ENCODE measurements at regions not wholly inside any gene's neighbourhood (a gene's known extent, or its start where the extent isn't known, plus 50 kb on each side); places are given as distances from the start of the nearest gene placed in this dataset.

GRCh38 chr2:133766164-133766832, 198.0 kb upstream of the NCKAP5 start:
- no peak for DNase-seq (ENCODE audit: low read depth)
- TF ChIP-seq CTCF (IDR thresholded peaks at IDR 0.05; ENCODE audit: control insufficient read depth, insufficient read depth, low read depth, low read length, missing control alignments) = no peak

GRCh38 chr2:133768256-133768655, 200.0 kb upstream of the NCKAP5 start:
- H3K4me3 ChIP-seq (ENCODE audit: control insufficient read depth, low read depth, low read length) = no peak overlapping the region
- TF ChIP-seq CTCF (IDR thresholded peaks at IDR 0.05; ENCODE audit: control insufficient read depth, insufficient read depth, low read depth, low read length, missing control alignments) = no peak
- no peak for DNase-seq (ENCODE audit: low read depth)

More at GRCh38 chr2:133766164-133766832, 198.0 kb upstream of the NCKAP5 start:
- H3K4me3 ChIP-seq (ENCODE audit: control insufficient read depth, low read depth, low read length) = no peak overlapping the region

- TF ChIP-seq CTCF (IDR thresholded peaks at IDR 0.05; ENCODE audit: control insufficient read depth, insufficient read depth, low read depth, low read length, missing control alignments) = no peak
- no peak for DNase-seq (ENCODE audit: low read depth)
- no peak overlapping the region for H3K4me3 ChIP-seq (ENCODE audit: control insufficient read depth, low read depth, low read length)
These were observed 200.6 kb upstream of the NCKAP5 start for GRCh38 chr2:133768658-133769435.

GRCh38 chr2:133773854-133774653, 205.8 kb upstream of the NCKAP5 start:
- no peak for TF ChIP-seq CTCF (IDR thresholded peaks at IDR 0.05; ENCODE audit: control insufficient read depth, insufficient read depth, low read depth, low read length, missing control alignments)
- DNase-seq (ENCODE audit: low read depth) = no peak
- H3K4me3 ChIP-seq (ENCODE audit: control insufficient read depth, low read depth, low read length) = no peak overlapping the region

GRCh38 chr2:133774654-133775015, 206.4 kb upstream of the NCKAP5 start:
- H3K4me3 ChIP-seq (ENCODE audit: control insufficient read depth, low read depth, low read length) = no peak overlapping the region
- TF ChIP-seq CTCF (IDR thresholded peaks at IDR 0.05; ENCODE audit: control insufficient read depth, insufficient read depth, low read depth, low read length, missing control alignments) = no peak
- DNase-seq (ENCODE audit: low read depth) = no peak

- H3K4me3 ChIP-seq (ENCODE audit: control insufficient read depth, low read depth, low read length) = no peak overlapping the region
- no peak for TF ChIP-seq CTCF (IDR thresholded peaks at IDR 0.05; ENCODE audit: control insufficient read depth, insufficient read depth, low read depth, low read length, missing control alignments)
- DNase-seq (ENCODE audit: low read depth) = no peak
These were observed 208.8 kb upstream of the NCKAP5 start for GRCh38 chr2:133776936-133777573.

All from AG09309 (cell line).